ENCODE measurements at regions not wholly inside any gene's neighbourhood (a gene's known extent, or its start where the extent isn't known, plus 50 kb on each side); places are given as distances from the start of the nearest gene placed in this dataset.

DNA sequence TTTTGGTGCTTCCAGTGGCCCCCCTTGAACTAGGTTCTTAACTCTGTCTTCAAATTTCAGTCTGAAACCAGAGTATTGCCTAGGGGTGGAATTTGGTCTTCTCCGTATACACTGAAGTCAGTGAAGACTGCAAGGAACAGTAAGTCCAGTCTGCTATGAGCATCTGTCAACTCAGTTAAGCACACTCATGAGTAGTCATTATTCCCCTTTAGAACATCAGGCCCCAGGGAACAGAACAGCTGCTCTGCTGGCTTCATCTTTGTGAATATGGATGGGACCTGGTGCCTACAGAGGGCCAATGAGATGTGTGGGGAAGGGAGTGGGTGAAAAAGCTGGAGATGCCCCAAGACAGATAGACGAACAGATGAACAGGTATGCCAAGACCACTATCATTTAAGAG, 85.2 kb upstream of the PRR23C start:
- no peak for TF ChIP-seq CTCF (IDR thresholded peaks at IDR 0.05)
- no peak for TF ChIP-seq EZH2 (IDR thresholded peaks at IDR 0.05; ENCODE audit: borderline replicate concordance, insufficient read depth, low read depth, low read length, poor library complexity, severe bottlenecking)

Measured in B cell (primary cell).